ENCODE measurements at regions not wholly inside any gene's neighbourhood (a gene's known extent, or its start where the extent isn't known, plus 50 kb on each side); places are given as distances from the start of the nearest gene placed in this dataset.
A peak's percentile ranks its signal among the peaks of the same experiment; 100 is the strongest.

DNA sequence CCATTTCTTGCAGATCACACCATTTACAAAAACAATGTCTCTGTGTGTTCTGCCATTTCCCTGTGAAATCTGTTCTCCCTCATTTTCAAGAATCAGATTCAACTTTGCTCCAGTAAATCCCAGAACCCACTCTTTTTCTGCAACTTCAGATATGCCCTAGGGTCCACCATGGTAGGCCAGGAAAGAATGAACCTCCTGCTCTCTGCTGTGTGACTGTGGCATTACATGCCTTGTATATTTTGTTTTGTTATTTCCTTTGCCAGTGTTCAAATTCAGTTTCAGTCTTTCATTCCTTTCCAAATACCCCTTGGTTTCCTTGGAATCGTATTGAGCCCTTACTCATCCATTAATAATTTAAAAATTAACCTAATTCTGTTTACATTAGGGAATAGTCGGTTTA, 290.2 kb upstream of the VCX start:
- Histone ChIP-seq H3K9me3 (ENCODE audit: control insufficient read depth, low read depth, low read length) (no peaks in the 10 kb centered on the region), H3K27ac (ENCODE audit: control insufficient read depth, insufficient read depth, low read length) (no peak overlapping the region), H4K20me1 (ENCODE audit: control insufficient read depth, extremely low read depth, insufficient read depth, low read length) (no peaks in the 10 kb centered on the region), H3K79me2 (ENCODE audit: control insufficient read depth, insufficient read depth, low read length) (no peaks in the 10 kb centered on the region), H3K27me3 (ENCODE audit: control insufficient read depth, extremely low read depth, insufficient read depth, low read length) (no peaks in the 10 kb centered on the region), H3K9me1 (ENCODE audit: control insufficient read depth, extremely low read depth, insufficient read depth, low read length) (no peaks in the 10 kb centered on the region), H3K4me1 (ENCODE audit: control insufficient read depth, extremely low read depth, insufficient read depth, low read length) (no peaks in the 10 kb centered on the region), H3K4me2 (ENCODE audit: control insufficient read depth, extremely low read depth, insufficient read depth, low read depth, low read length) (no peak overlapping the region), H3K9ac (ENCODE audit: control insufficient read depth, extremely low read depth, insufficient read depth, low read length) (no peak overlapping the region), H3K36me3 (ENCODE audit: control insufficient read depth in 2 of 2, extremely low read depth in 1 of 2, insufficient read depth in 2 of 2, low read length in 2 of 2) (no peaks in the 10 kb centered on the region), H3K4me3 (ENCODE audit: control insufficient read depth in 2 of 3, extremely low read depth in 1 of 3, insufficient read depth in 2 of 3, low read depth in 1 of 3, low read length in 3 of 3) (no peak overlapping the region), H2AFZ (ENCODE audit: control insufficient read depth, low read length) (no peak overlapping the region)
- no peak for FAIRE-seq
- dilution Hi-C loops (cut with MboI; ENCODE audit: extremely low pct_ligation_motif_present, low sequenced_read_pairs) = no loop called here
- no peak for DNase-seq (ENCODE audit: low read depth, low spot score)
- peak in 1 of 3 experiments; percentile 17 for TF ChIP-seq CTCF (optimal IDR thresholded peaks at IDR 0.05 in 1 of 3, IDR thresholded peaks at IDR 0.05 in 1 of 3, conservative IDR thresholded peaks at IDR 0.05 in 1 of 3; ENCODE audit: extremely low read depth in 1 of 3, insufficient read depth in 2 of 3, low read length in 3 of 3)
- no peak for TF ChIP-seq EZH2 (IDR thresholded peaks at IDR 0.05; ENCODE audit: low read length)

GRCh38 chrX:7546551-7547080, 296.4 kb upstream of the VCX start:
- H3K27me3 ChIP-seq (ENCODE audit: control insufficient read depth, extremely low read depth, insufficient read depth, low read length) = no peaks in the 10 kb centered on the region
- H3K9me1 ChIP-seq (ENCODE audit: control insufficient read depth, extremely low read depth, insufficient read depth, low read length) = no peaks in the 10 kb centered on the region
- dilution Hi-C loops (cut with MboI; ENCODE audit: extremely low pct_ligation_motif_present, low sequenced_read_pairs) = no loop called here
- H3K4me3 ChIP-seq (ENCODE audit: control insufficient read depth in 2 of 3, extremely low read depth in 1 of 3, insufficient read depth in 2 of 3, low read depth in 1 of 3, low read length in 3 of 3) = no peak overlapping the region
- TF ChIP-seq EZH2 (IDR thresholded peaks at IDR 0.05; ENCODE audit: low read length) = no peak
- no peak for TF ChIP-seq CTCF (optimal IDR thresholded peaks at IDR 0.05 in 1 of 3, IDR thresholded peaks at IDR 0.05 in 1 of 3, conservative IDR thresholded peaks at IDR 0.05 in 1 of 3; ENCODE audit: extremely low read depth in 1 of 3, insufficient read depth in 2 of 3, low read length in 3 of 3)
- no peak overlapping the region for H3K9ac ChIP-seq (ENCODE audit: control insufficient read depth, extremely low read depth, insufficient read depth, low read length)
- no peaks in the 10 kb centered on the region for H3K79me2 ChIP-seq (ENCODE audit: control insufficient read depth, insufficient read depth, low read length)
- H3K4me1 ChIP-seq (ENCODE audit: control insufficient read depth, extremely low read depth, insufficient read depth, low read length) = no peaks in the 10 kb centered on the region
- no peak overlapping the region for H3K27ac ChIP-seq (ENCODE audit: control insufficient read depth, insufficient read depth, low read length)
- H3K9me3 ChIP-seq (ENCODE audit: control insufficient read depth, low read depth, low read length) = no peaks in the 10 kb centered on the region
- DNase-seq (ENCODE audit: low read depth, low spot score) (no peak), FAIRE-seq (no peak)
- H2AFZ ChIP-seq (ENCODE audit: control insufficient read depth, low read length) = no peak overlapping the region
- H3K36me3 ChIP-seq (ENCODE audit: control insufficient read depth in 2 of 2, extremely low read depth in 1 of 2, insufficient read depth in 2 of 2, low read length in 2 of 2) = no peaks in the 10 kb centered on the region
- H4K20me1 ChIP-seq (ENCODE audit: control insufficient read depth, extremely low read depth, insufficient read depth, low read length) = no peaks in the 10 kb centered on the region
- H3K4me2 ChIP-seq (ENCODE audit: control insufficient read depth, extremely low read depth, insufficient read depth, low read depth, low read length) = no peak overlapping the region

Measured in keratinocyte (primary cell).